ENCODE measurements at regions not wholly inside any gene's neighbourhood (a gene's known extent, or its start where the extent isn't known, plus 50 kb on each side); places are given as distances from the start of the nearest gene placed in this dataset.

GRCh38 chr17:77637818-77638575, 320.5 kb upstream of the TNRC6C start:
- DNase-seq = no peak

- no peak for DNase-seq
Observed at GRCh38 chr17:77640252-77640651, 318.3 kb upstream of the TNRC6C start.

GRCh38 chr17:77640916-77641605, 317.4 kb upstream of the TNRC6C start:
- DNase-seq = no peak

- DNase-seq = no peak
Observed at GRCh38 chr17:77641718-77642117, 316.8 kb upstream of the TNRC6C start.

- peak; percentile 56 for DNase-seq
Observed at GRCh38 chr17:77644181-77645071, 314.1 kb upstream of the TNRC6C start.

- DNase-seq = no peak
Observed at GRCh38 chr17:77645072-77646045, 313.1 kb upstream of the TNRC6C start.

GRCh38 chr17:77646046-77646430, 312.5 kb upstream of the TNRC6C start:
- no peak for DNase-seq

- no peak for DNase-seq
Observed at GRCh38 chr17:77647531-77647930, 311.0 kb upstream of the TNRC6C start.

- no peak for DNase-seq
Observed at GRCh38 chr17:77649717-77650211, 308.7 kb upstream of the TNRC6C start.

GRCh38 chr17:77651988-77652387, 306.5 kb upstream of the TNRC6C start:
- DNase-seq = no peak

GRCh38 chr17:77654296-77654695, 304.2 kb upstream of the TNRC6C start:
- no peak for DNase-seq

GRCh38 chr17:77654850-77655249, 303.7 kb upstream of the TNRC6C start:
- DNase-seq = no peak

GRCh38 chr17:77656054-77656453, 302.4 kb upstream of the TNRC6C start:
- no peak for DNase-seq

GRCh38 chr17:77657839-77658238, 300.7 kb upstream of the TNRC6C start:
- DNase-seq = peak; percentile 55

GRCh38 chr17:77660524-77660923, 298.0 kb upstream of the TNRC6C start:
- DNase-seq = no peak

GRCh38 chr17:77662833-77663232, 295.7 kb upstream of the TNRC6C start:
- no peak for DNase-seq

- DNase-seq = no peak
Observed at GRCh38 chr17:77664097-77664729, 294.3 kb upstream of the TNRC6C start.

GRCh38 chr17:77665833-77666232, 292.7 kb upstream of the TNRC6C start:
- DNase-seq = no peak

GRCh38 chr17:77666462-77666861, 292.0 kb upstream of the TNRC6C start:
- DNase-seq = no peak

GRCh38 chr17:77666881-77667395, 291.6 kb upstream of the TNRC6C start:
- no peak for DNase-seq

- DNase-seq = no peak
Observed at GRCh38 chr17:77667478-77667877, 291.0 kb upstream of the TNRC6C start.

All from NCI-H1694 (cell line).